DOHH2 (cell line): ENCODE measurements at regions not wholly inside any gene's neighbourhood (a gene's known extent, or its start where the extent isn't known, plus 50 kb on each side); places are given as distances from the start of the nearest gene placed in this dataset.

ENCODE experiments used
- H3F3A ChIP-seq: fragments of 200-600 bp; sonication (generic), shearing (Covaris generic); 2 replicates; pipeline ENCODE4 v1.6.0; 2016; ENCODE audit warnings: antibody characterized with exemption, mild to moderate bottlenecking; ENCODE audit not compliant: control insufficient read depth, insufficient read depth
- H3K27ac ChIP-seq: fragments of 200-600 bp; sonication (generic); 2 replicates; pipeline ENCODE4 v1.5.1; 2014; ENCODE audit warnings: low read depth, mild to moderate bottlenecking, low read length, moderate library complexity
- H3K27me3 ChIP-seq: fragments of 200-600 bp; sonication (generic); 2 replicates; pipeline ENCODE4 v1.6.1; 2014; ENCODE audit warnings: mild to moderate bottlenecking, low read length, mixed read lengths; ENCODE audit not compliant: control insufficient read depth
- H3K36me3 ChIP-seq: fragments of 200-600 bp; sonication (generic); 2 replicates; pipeline ENCODE4 v1.6.1; 2014; ENCODE audit warnings: mild to moderate bottlenecking, low read length, moderate library complexity, mixed read lengths; ENCODE audit not compliant: control insufficient read depth
- H3K4me1 ChIP-seq: fragments of 200-600 bp; sonication (generic); 2 replicates; pipeline ENCODE4 v1.6.1; 2014; ENCODE audit warnings: mild to moderate bottlenecking, low read length, mixed read lengths; ENCODE audit not compliant: control insufficient read depth
- H3K4me2 ChIP-seq: fragments of 200-600 bp; sonication (generic); 2 replicates; pipeline ENCODE4 v1.6.0; 2014; ENCODE audit warnings: mild to moderate bottlenecking, low read length, moderate library complexity
- H3K4me3 ChIP-seq: fragments of 200-600 bp; sonication (generic); 2 replicates; pipeline ENCODE4 v1.5.1; 2014; ENCODE audit warnings: mild to moderate bottlenecking, low read length, mixed read lengths
- H3K79me2 ChIP-seq: fragments of 200-600 bp; sonication (generic); 2 replicates; pipeline ENCODE4 v1.6.1; 2014; ENCODE audit warnings: mild to moderate bottlenecking, low read length, mixed read lengths; ENCODE audit not compliant: control insufficient read depth
- H3K9me2 ChIP-seq: fragments of 200-600 bp; sonication (generic); replicated peaks from 2 replicates; pipeline ENCODE4 v1.6.1; 2014; ENCODE audit warnings: mild to moderate bottlenecking, low read length, mixed read lengths; ENCODE audit not compliant: control insufficient read depth
- H3K9me3 ChIP-seq: fragments of 200-600 bp; sonication (generic); 2 replicates; pipeline ENCODE4 v1.6.1; 2014; ENCODE audit warnings: antibody characterized with exemption, low read length, mixed read lengths; ENCODE audit not compliant: control insufficient read depth, insufficient read depth
- H4K20me1 ChIP-seq: fragments of 200-600 bp; sonication (generic); 2 replicates; pipeline ENCODE4 v1.6.0; 2014; ENCODE audit warnings: low read depth, mild to moderate bottlenecking, antibody characterized with exemption, low read length, moderate library complexity; ENCODE audit not compliant: control insufficient read depth, insufficient read depth
- CTCF ChIP-seq: fragments of 200-600 bp; sonication (generic); IDR thresholded peaks from one replicate; pipeline ENCODE4 v1.5.1; 2014; ENCODE audit warnings: antibody characterized with exemption, mild to moderate bottlenecking, low read depth, low read length; ENCODE audit not compliant: poor library complexity, severe bottlenecking
- EZH2phosphoT487 ChIP-seq: fragments of 200-600 bp; sonication (generic); IDR thresholded peaks from 2 replicates; pipeline ENCODE4 v1.6.1; 2017; ENCODE audit warnings: borderline replicate concordance, mild to moderate bottlenecking, antibody characterized with exemption, low read length, moderate library complexity, mixed read lengths

DNA sequence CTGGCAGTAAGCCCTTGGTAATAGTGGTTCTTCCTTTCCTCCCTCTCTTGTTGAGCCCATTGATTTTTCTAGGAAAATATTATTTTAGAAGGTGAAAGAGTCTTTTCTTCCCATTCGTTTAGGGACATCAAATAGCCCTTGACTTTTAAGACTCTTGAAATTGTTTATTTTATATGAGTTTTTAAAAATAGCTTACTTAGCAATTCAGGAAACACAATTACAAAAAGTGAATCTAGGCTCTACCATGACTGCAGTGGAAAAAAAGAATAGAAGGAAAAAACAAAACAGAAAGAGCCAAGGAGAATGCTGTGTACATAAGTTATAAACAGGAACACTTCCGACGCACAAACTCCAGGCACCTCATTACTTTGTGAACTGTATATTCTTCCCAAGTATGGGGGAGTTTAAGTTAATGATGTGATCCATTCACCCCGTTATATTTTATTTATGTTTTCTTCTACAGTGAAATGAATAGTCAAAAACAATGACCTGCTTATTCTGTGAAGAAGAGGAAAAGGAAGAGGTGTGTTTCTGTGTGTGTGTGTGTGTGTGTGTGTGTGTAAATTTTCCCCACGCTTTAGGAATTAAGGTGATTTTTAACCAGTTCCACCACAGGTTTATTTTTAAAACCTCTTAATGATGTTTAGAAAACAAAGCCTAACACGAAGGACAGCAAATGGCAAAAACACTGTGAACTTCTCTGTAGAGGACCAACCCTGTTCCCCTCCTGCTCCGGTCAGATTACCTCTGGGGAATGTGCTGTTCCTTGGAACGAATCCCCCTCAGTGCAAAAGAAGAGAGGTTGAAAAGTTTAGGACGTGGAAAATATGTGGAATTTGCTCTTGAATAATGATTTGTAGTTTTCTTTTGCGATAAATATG, 266.3 kb downstream of the KLF5 start:
- no peak overlapping the region for H3K4me2 ChIP-seq
- no peak overlapping the region for H3K4me3 ChIP-seq
- H3K9me3 ChIP-seq: no peaks in the 10 kb centered on the region
- no peaks in the 10 kb centered on the region for H3K27me3 ChIP-seq
- no peaks in the 10 kb centered on the region for H3K4me1 ChIP-seq
- no peaks in the 10 kb centered on the region for H4K20me1 ChIP-seq
- no peaks in the 10 kb centered on the region for H3K9me2 ChIP-seq
- H3K79me2 ChIP-seq: no peaks in the 10 kb centered on the region
- no peak overlapping the region for H3K27ac ChIP-seq
- no peaks in the 10 kb centered on the region for H3F3A ChIP-seq
- H3K36me3 ChIP-seq: no peaks in the 10 kb centered on the region
- no peak for TF ChIP-seq CTCF
- no peak for TF ChIP-seq EZH2phosphoT487

- no peak overlapping the region for H3K27ac ChIP-seq
- H4K20me1 ChIP-seq: no peaks in the 10 kb centered on the region
- H3K9me3 ChIP-seq: no peaks in the 10 kb centered on the region
- no peaks in the 10 kb centered on the region for H3K9me2 ChIP-seq
- H3K27me3 ChIP-seq: no peaks in the 10 kb centered on the region
- H3K36me3 ChIP-seq: no peaks in the 10 kb centered on the region
- no peaks in the 10 kb centered on the region for H3K79me2 ChIP-seq
- no peaks in the 10 kb centered on the region for H3K4me1 ChIP-seq
- H3F3A ChIP-seq: no peaks in the 10 kb centered on the region
- no peak overlapping the region for H3K4me2 ChIP-seq
- TF ChIP-seq CTCF (no peak), EZH2phosphoT487 (no peak)
- H3K4me3 ChIP-seq: no peak overlapping the region
Observed at GRCh38 chr13:73323615-73324014, 264.8 kb downstream of the KLF5 start.

- no peak overlapping the region for H3K4me2 ChIP-seq
- no peaks in the 10 kb centered on the region for H3K9me3 ChIP-seq
- H3K36me3 ChIP-seq: no peaks in the 10 kb centered on the region
- H3K4me1 ChIP-seq: no peaks in the 10 kb centered on the region
- TF ChIP-seq EZH2phosphoT487: no peak
- H3F3A ChIP-seq: no peaks in the 10 kb centered on the region
- no peaks in the 10 kb centered on the region for H3K79me2 ChIP-seq
- no peaks in the 10 kb centered on the region for H3K27me3 ChIP-seq
- H4K20me1 ChIP-seq: no peaks in the 10 kb centered on the region
- H3K27ac ChIP-seq: no peak overlapping the region
- H3K9me2 ChIP-seq: no peaks in the 10 kb centered on the region
- H3K4me3 ChIP-seq: no peak overlapping the region
Observed at GRCh38 chr13:73321043-73321442, 262.2 kb downstream of the KLF5 start.

GRCh38 chr13:73317140-73317539, 258.3 kb downstream of the KLF5 start:
- Histone ChIP-seq H4K20me1 (no peaks in the 10 kb centered on the region), H3K4me3 (no peak overlapping the region), H3K4me1 (no peaks in the 10 kb centered on the region), H3K9me3 (no peaks in the 10 kb centered on the region), H3K27ac (no peak overlapping the region), H3K9me2 (no peaks in the 10 kb centered on the region), H3K79me2 (no peaks in the 10 kb centered on the region), H3F3A (no peaks in the 10 kb centered on the region), H3K36me3 (no peaks in the 10 kb centered on the region), H3K4me2 (no peak overlapping the region), H3K27me3 (no peaks in the 10 kb centered on the region)
- TF ChIP-seq EZH2phosphoT487: no peak
- no peak for TF ChIP-seq CTCF
